Gastroesophageal sphincter (tissue), 4 donors: ENCODE measurements at regions not wholly inside any gene's neighbourhood (a gene's known extent, or its start where the extent isn't known, plus 50 kb on each side); places are given as distances from the start of the nearest gene placed in this dataset.

Experiments used
- ATAC-seq: fragments of 150-250 bp; one replicate; pipeline ENCODE4 v1.9.1; 2016; ENCODE audit warnings: mild to moderate bottlenecking, moderate library complexity
- H3K27ac ChIP-seq, 4 donors: fragments of 200-600 bp; sonication (generic) in 3 of 4; 1 replicate in 3 of 4; 2 replicates in 1 of 4; pipeline ENCODE4 v1.5.1; 2016 to 2019
- H3K27me3 ChIP-seq: fragments of 200-600 bp; sonication (generic); one replicate; pipeline ENCODE4 v1.5.1; 2019
- H3K36me3 ChIP-seq, 2 donors: fragments of 200-600 bp; sonication (generic); one replicate each; pipeline ENCODE4 v1.5.1; 2019; ENCODE audit warnings: control low read depth in 1 of 2
- H3K4me1 ChIP-seq, 3 donors: fragments of 200-600 bp; sonication (generic); 1 replicate in 2 of 3; 2 replicates in 1 of 3; pipeline ENCODE4 v1.5.1; 2016 to 2019; ENCODE audit warnings: control low read depth in 2 of 3
- H3K4me3 ChIP-seq, 2 donors: fragments of 200-600 bp; sonication (generic); one replicate each; pipeline ENCODE4 v1.5.1; 2019; ENCODE audit warnings: mild to moderate bottlenecking in 1 of 2, moderate library complexity in 1 of 2
- H3K9me3 ChIP-seq, 3 donors: fragments of 200-600 bp; sonication (generic); one replicate each; pipeline ENCODE4 v1.5.1; 2017 to 2019; ENCODE audit warnings: control low read depth in 2 of 3
- EP300 ChIP-seq: sonication (generic); formaldehyde crosslinking; IDR thresholded peaks from one replicate; pipeline ENCODE4 v1.6.1; 2017; ENCODE audit warnings: antibody characterized with exemption, mild to moderate bottlenecking
- POLR2A ChIP-seq, 2 donors: fragments of 450-650 bp; IDR thresholded peaks; one replicate each; pipeline ENCODE4 v1.6.1; 2017; ENCODE audit warnings: antibody characterized with exemption in 2 of 2, mild to moderate bottlenecking in 2 of 2, moderate library complexity in 1 of 2
- POLR2AphosphoS5 ChIP-seq: sonication (generic); formaldehyde crosslinking; IDR thresholded peaks from one replicate; pipeline ENCODE4 v1.6.1; 2017; ENCODE audit warnings: antibody characterized with exemption
- WGBS, 2 donors: methylation state at CpG; one replicate each; pipeline ENCODE4 v1.1.5; 2018; ENCODE audit warnings: low coverage in 1 of 2; 5-methylcytosine and 5-hydroxymethylcytosine counted together
- TF ChIP-seq, protein P1 (sequence below), 4 experiments: fragments of 200-600 bp in 2 of 4; fragments of 450-650 bp in 2 of 4; sonication (generic) in 1 of 4; IDR thresholded peaks; one replicate each; pipeline ENCODE4 v1.5.1; 2017 to 2019; ENCODE audit warnings: antibody characterized with exemption in 4 of 4, mild to moderate bottlenecking in 2 of 4, moderate library complexity in 2 of 4

DNA sequence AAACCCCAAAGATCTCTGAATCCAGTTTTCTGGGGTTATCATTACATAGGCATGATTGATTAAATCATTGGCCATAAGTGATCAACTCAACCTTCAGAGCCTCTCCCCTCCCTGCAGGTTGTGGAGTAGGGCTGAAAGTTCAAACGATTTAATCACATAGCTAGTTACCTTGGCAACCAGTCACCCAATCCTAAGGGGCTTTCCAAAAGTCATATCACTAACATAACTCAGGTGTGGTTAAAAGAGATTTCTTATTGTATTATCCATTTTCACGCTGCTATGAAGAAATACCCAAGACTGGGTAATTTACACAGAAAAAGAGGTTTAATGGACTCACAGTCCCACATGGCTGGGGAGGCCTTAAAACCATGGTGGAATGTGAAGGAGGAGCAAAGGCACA, 935.1 kb upstream of the SLC35B3 start:
- TF ChIP-seq POLR2AphosphoS5 (no peak), EP300 (no peak), POLR2A (IDR thresholded peaks at IDR 0.05) (no peak)
- TF ChIP-seq, protein P1, sequence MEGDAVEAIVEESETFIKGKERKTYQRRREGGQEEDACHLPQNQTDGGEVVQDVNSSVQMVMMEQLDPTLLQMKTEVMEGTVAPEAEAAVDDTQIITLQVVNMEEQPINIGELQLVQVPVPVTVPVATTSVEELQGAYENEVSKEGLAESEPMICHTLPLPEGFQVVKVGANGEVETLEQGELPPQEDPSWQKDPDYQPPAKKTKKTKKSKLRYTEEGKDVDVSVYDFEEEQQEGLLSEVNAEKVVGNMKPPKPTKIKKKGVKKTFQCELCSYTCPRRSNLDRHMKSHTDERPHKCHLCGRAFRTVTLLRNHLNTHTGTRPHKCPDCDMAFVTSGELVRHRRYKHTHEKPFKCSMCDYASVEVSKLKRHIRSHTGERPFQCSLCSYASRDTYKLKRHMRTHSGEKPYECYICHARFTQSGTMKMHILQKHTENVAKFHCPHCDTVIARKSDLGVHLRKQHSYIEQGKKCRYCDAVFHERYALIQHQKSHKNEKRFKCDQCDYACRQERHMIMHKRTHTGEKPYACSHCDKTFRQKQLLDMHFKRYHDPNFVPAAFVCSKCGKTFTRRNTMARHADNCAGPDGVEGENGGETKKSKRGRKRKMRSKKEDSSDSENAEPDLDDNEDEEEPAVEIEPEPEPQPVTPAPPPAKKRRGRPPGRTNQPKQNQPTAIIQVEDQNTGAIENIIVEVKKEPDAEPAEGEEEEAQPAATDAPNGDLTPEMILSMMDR (IDR thresholded peaks at IDR 0.05) = no peak
- H3K9me3 ChIP-seq = no peaks in the 10 kb centered on the region
- no peak overlapping the region for H3K27ac ChIP-seq
- ATAC-seq = no peak
- H3K36me3 ChIP-seq = no peaks in the 10 kb centered on the region
- H3K27me3 ChIP-seq = no peaks in the 10 kb centered on the region
- WGBS, 2 donors = 63% methylated on average over 2 of the region's 2 CpGs; no CpG with 5 or more reads in 1 of the 2 donors
- no peak overlapping the region for H3K4me3 ChIP-seq
- no peaks in the 10 kb centered on the region for H3K4me1 ChIP-seq

DNA sequence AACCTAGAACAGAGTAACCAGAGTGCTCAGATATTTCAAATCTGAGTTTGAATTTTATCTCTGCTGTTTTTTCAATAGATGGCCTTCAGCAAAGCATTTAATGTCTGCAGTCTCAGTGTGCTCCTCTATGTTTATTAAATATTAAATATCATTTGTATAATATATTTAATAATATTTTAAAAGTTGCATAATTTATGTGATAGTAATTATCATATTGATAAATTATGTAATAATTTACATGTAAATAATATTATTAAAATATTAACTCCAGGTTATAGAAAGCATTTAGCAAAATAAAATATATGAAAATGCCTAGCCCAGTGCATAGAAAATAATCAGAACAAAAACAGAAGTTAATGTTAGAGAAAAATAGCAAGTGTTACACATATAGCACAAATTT, 930.0 kb upstream of the SLC35B3 start:
- Histone ChIP-seq H3K36me3 (no peaks in the 10 kb centered on the region), H3K27ac (no peak overlapping the region), H3K4me1 (no peaks in the 10 kb centered on the region), H3K9me3 (no peaks in the 10 kb centered on the region), H3K27me3 (no peaks in the 10 kb centered on the region), H3K4me3 (no peak overlapping the region)
- TF ChIP-seq EP300 (no peak), POLR2AphosphoS5 (no peak), POLR2A (IDR thresholded peaks at IDR 0.05) (no peak)
- TF ChIP-seq, protein P1 (IDR thresholded peaks at IDR 0.05) = no peak
- ATAC-seq = no peak

DNA sequence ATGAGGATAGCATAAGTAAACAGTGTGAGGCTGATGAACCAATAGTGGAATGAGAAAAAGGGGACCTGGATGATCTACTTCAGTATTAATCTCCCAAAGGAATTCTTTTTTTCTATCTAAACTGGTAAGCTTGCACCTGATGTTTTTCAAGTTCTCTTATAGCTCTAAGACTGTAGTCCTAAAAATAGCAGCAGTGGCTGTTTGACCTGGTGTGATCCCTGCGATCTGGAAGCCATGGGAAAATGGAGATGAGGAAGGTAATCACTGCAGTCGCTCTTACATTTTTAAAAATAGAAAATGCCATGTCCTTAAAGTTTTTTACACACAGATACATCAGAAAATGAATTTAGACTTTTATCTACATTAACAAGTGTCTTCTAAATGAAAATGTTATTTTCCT, 926.4 kb upstream of the SLC35B3 start:
- H3K27ac ChIP-seq = no peak overlapping the region
- ATAC-seq = no peak
- 61 to 77% methylated on average over 2 of the region's 2 CpGs for WGBS, 2 donors
- no peaks in the 10 kb centered on the region for H3K36me3 ChIP-seq
- H3K4me1 ChIP-seq = no peaks in the 10 kb centered on the region
- H3K4me3 ChIP-seq = no peak overlapping the region
- H3K9me3 ChIP-seq = no peaks in the 10 kb centered on the region
- TF ChIP-seq POLR2AphosphoS5 = no peak
- no peak for TF ChIP-seq POLR2A (IDR thresholded peaks at IDR 0.05)
- TF ChIP-seq EP300 = no peak
- TF ChIP-seq, protein P1 (IDR thresholded peaks at IDR 0.05) = no peak
- no peaks in the 10 kb centered on the region for H3K27me3 ChIP-seq

DNA sequence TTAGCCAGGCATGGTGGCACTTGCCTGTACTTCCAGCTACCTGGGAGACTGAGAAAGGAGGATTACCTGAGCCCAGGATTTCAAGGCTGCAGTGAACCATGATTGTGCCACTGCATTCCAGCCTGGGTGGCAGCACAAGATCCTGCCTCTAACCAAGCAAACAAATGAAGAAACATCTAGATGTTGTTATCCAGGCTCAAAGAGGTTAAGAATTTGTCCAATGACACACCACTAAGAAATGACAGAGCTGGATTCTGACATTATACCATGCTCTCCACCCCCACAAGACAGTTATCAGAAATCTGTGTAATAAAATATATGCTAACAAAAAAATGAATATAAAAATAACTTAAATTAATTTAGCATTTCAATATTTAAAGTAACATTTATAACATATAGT, 925.5 kb upstream of the SLC35B3 start:
- H3K27ac ChIP-seq = no peak overlapping the region
- no peak for ATAC-seq
- no peak overlapping the region for H3K4me3 ChIP-seq
- H3K9me3 ChIP-seq = no peaks in the 10 kb centered on the region
- no peak for TF ChIP-seq EP300
- no peaks in the 10 kb centered on the region for H3K27me3 ChIP-seq
- no peaks in the 10 kb centered on the region for H3K4me1 ChIP-seq
- no peaks in the 10 kb centered on the region for H3K36me3 ChIP-seq

DNA sequence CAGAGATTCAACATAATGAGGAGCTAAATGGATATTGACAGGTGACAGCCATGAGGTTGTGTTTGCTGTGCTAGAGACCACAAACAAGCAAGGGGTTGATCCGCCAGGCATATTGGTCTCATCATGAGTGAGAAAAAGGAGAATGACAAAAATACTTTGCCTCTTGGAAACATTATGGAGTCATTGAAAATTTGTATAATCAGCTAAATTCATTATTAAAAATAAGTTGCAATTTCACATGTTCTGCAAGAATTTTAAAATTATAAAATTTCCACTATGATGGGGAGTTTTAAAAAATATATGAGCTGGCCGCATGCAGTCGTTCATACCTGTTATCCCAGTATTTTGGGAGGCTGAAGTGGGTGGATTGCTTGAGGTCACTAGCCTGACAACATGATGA, 912.3 kb upstream of the SLC35B3 start:
- ATAC-seq = no peak

More for the DNA sequence above, 912.3 kb upstream of the SLC35B3 start:
- 86 to 100% methylated on average over 1 to 3 of the region's 3 CpGs for WGBS, 2 donors
- Histone ChIP-seq H3K27ac (no peak overlapping the region), H3K9me3 (no peaks in the 10 kb centered on the region), H3K36me3 (no peaks in the 10 kb centered on the region), H3K27me3 (no peaks in the 10 kb centered on the region), H3K4me1 (no peaks in the 10 kb centered on the region), H3K4me3 (no peak overlapping the region)
- TF ChIP-seq POLR2A (IDR thresholded peaks at IDR 0.05) (no peak), POLR2AphosphoS5 (no peak), EP300 (no peak)
- TF ChIP-seq, protein P1 (IDR thresholded peaks at IDR 0.05) = no peak
